ENCODE measurements at regions not wholly inside any gene's neighbourhood (a gene's known extent, or its start where the extent isn't known, plus 50 kb on each side); places are given as distances from the start of the nearest gene placed in this dataset.

DNA sequence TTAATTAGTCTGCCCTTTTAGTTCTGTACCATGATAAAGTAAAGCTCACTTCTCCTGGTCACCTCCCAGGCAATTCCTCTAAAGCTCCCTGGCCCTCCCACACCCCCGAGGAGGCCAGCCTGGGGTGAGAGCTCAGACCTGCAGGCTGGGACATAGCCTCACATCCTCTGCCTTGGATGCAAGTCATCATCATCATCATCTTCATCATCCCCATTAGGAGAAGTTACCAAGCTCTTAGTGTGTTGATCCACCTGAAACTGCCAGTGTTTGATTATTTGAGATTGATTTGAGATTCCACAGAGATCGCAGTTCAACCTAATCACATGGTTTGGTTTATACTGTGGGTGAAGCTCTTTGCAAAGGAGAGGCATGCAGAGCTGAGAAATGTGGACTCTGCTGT is 197.5 kb downstream of the CYLD start:
- TF ChIP-seq, protein P1, sequence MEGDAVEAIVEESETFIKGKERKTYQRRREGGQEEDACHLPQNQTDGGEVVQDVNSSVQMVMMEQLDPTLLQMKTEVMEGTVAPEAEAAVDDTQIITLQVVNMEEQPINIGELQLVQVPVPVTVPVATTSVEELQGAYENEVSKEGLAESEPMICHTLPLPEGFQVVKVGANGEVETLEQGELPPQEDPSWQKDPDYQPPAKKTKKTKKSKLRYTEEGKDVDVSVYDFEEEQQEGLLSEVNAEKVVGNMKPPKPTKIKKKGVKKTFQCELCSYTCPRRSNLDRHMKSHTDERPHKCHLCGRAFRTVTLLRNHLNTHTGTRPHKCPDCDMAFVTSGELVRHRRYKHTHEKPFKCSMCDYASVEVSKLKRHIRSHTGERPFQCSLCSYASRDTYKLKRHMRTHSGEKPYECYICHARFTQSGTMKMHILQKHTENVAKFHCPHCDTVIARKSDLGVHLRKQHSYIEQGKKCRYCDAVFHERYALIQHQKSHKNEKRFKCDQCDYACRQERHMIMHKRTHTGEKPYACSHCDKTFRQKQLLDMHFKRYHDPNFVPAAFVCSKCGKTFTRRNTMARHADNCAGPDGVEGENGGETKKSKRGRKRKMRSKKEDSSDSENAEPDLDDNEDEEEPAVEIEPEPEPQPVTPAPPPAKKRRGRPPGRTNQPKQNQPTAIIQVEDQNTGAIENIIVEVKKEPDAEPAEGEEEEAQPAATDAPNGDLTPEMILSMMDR (conservative IDR thresholded peaks at IDR 0.05 in 1 of 2, IDR thresholded peaks at IDR 0.05 in 1 of 2; ENCODE audit: extremely low read depth in 1 of 2, insufficient read depth in 1 of 2, low read depth in 1 of 2, low read length in 2 of 2): no peak
- no peak for TF ChIP-seq EZH2 (IDR thresholded peaks at IDR 0.05; ENCODE audit: borderline replicate concordance, low read length)

All from mammary epithelial cell (primary cell).